ENCODE measurements at regions not wholly inside any gene's neighbourhood (a gene's known extent, or its start where the extent isn't known, plus 50 kb on each side); places are given as distances from the start of the nearest gene placed in this dataset.

DNA sequence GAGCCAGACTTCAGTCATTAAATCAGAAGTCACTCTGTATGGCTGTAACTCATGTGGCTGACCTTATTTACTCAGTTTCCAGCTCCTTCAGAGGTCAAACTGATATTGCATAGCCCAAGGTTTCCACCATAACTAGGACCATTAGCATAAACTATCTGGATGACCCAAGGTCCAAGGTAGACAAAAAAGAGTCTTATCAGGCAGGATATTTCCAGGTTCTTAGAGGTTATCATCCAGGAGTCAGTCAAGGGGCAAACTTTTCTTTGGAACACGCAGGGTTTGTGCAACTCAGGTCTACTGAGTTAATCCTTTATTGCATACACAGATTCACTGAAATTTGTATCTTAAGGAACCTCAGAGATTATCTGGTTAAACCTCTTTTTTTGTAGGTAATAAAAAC, 66.5 kb downstream of the AVPR1A start:
- DNase-seq (ENCODE audit: low spot score) = no peak
- H3F3A ChIP-seq (ENCODE audit: low read depth) = no peaks in the 10 kb centered on the region
- H4K20me1 ChIP-seq (ENCODE audit: low read depth) = no peaks in the 10 kb centered on the region
- Mint-ChIP-seq H3K4me1 (peaks cover 13% of the 10 kb centered on the region), H3K4me3 (no peak overlapping the region), H3K36me3 (no peaks in the 10 kb centered on the region), H3K9me3 (peaks cover 5% of the 10 kb centered on the region), H3K27ac (no peak overlapping the region), H3K27me3 (ENCODE audit: insufficient read depth, low read depth) (peaks cover 3% of the 10 kb centered on the region)
- no peak overlapping the region for H3K9ac ChIP-seq
- H3K4me3 ChIP-seq = no peak overlapping the region
- H3K4me1 ChIP-seq = peaks cover 9% of the 10 kb centered on the region
- no peaks in the 10 kb centered on the region for H3K9me3 ChIP-seq (ENCODE audit: low read depth)
- TF ChIP-seq EZH2 (IDR thresholded peaks at IDR 0.05) = no peak
- TF ChIP-seq, protein P1, sequence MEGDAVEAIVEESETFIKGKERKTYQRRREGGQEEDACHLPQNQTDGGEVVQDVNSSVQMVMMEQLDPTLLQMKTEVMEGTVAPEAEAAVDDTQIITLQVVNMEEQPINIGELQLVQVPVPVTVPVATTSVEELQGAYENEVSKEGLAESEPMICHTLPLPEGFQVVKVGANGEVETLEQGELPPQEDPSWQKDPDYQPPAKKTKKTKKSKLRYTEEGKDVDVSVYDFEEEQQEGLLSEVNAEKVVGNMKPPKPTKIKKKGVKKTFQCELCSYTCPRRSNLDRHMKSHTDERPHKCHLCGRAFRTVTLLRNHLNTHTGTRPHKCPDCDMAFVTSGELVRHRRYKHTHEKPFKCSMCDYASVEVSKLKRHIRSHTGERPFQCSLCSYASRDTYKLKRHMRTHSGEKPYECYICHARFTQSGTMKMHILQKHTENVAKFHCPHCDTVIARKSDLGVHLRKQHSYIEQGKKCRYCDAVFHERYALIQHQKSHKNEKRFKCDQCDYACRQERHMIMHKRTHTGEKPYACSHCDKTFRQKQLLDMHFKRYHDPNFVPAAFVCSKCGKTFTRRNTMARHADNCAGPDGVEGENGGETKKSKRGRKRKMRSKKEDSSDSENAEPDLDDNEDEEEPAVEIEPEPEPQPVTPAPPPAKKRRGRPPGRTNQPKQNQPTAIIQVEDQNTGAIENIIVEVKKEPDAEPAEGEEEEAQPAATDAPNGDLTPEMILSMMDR (IDR thresholded peaks at IDR 0.05) = no peak
- TF ChIP-seq EZH2phosphoT487 (IDR thresholded peaks at IDR 0.05) = no peak
- no peaks in the 10 kb centered on the region for H3K79me2 ChIP-seq (ENCODE audit: low read depth)
- H3K4me2 ChIP-seq = peak overlapping the region; percentile 9
- no peak overlapping the region for H3K27ac ChIP-seq
- H3K27me3 ChIP-seq = no peaks in the 10 kb centered on the region
- H3K36me3 ChIP-seq = no peaks in the 10 kb centered on the region
- no peak overlapping the region for H2AFZ ChIP-seq (replicated peaks)

DNA sequence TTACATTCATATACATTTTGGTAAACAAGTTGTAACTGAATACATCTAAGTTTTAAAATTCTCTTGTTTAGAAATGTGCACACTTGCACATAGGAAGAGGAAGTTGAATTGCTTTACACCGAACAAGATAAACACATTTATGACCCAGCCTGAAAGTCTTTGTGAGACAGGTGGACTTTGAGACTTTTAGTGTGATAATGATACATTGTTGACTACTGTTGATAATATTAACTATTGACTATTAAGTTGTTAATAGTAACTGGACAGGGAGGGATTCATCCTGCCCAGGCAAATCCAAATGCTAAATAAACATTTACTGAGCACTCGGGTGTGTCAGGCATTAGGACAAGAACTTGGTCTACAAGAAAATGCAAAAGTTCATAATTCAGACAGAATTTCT, 68.0 kb downstream of the AVPR1A start:
- Mint-ChIP-seq H3K4me1 (peaks cover 21% of the 10 kb centered on the region), H3K9me3 (peaks cover under 1% of the 10 kb centered on the region), H3K36me3 (no peaks in the 10 kb centered on the region), H3K27me3 (ENCODE audit: insufficient read depth, low read depth) (no peaks in the 10 kb centered on the region), H3K4me3 (no peak overlapping the region), H3K27ac (no peak overlapping the region)
- H3K27ac ChIP-seq = no peak overlapping the region
- H3K27me3 ChIP-seq = no peaks in the 10 kb centered on the region
- H3K4me3 ChIP-seq = no peak overlapping the region
- H3K9me3 ChIP-seq (ENCODE audit: low read depth) = no peaks in the 10 kb centered on the region
- DNase-seq (ENCODE audit: low spot score) = no peak
- no peaks in the 10 kb centered on the region for H3F3A ChIP-seq (ENCODE audit: low read depth)
- no peak overlapping the region for H3K9ac ChIP-seq
- H3K4me1 ChIP-seq = peaks cover 16% of the 10 kb centered on the region
- H4K20me1 ChIP-seq (ENCODE audit: low read depth) = no peaks in the 10 kb centered on the region
- no peaks in the 10 kb centered on the region for H3K79me2 ChIP-seq (ENCODE audit: low read depth)
- no peaks in the 10 kb centered on the region for H3K36me3 ChIP-seq
- TF ChIP-seq, protein P1 (IDR thresholded peaks at IDR 0.05) = no peak
- TF ChIP-seq EZH2 (IDR thresholded peaks at IDR 0.05) = no peak
- no peak for TF ChIP-seq EZH2phosphoT487 (IDR thresholded peaks at IDR 0.05)
- H2AFZ ChIP-seq (replicated peaks) = no peak overlapping the region
- H3K4me2 ChIP-seq = no peak overlapping the region

DNA sequence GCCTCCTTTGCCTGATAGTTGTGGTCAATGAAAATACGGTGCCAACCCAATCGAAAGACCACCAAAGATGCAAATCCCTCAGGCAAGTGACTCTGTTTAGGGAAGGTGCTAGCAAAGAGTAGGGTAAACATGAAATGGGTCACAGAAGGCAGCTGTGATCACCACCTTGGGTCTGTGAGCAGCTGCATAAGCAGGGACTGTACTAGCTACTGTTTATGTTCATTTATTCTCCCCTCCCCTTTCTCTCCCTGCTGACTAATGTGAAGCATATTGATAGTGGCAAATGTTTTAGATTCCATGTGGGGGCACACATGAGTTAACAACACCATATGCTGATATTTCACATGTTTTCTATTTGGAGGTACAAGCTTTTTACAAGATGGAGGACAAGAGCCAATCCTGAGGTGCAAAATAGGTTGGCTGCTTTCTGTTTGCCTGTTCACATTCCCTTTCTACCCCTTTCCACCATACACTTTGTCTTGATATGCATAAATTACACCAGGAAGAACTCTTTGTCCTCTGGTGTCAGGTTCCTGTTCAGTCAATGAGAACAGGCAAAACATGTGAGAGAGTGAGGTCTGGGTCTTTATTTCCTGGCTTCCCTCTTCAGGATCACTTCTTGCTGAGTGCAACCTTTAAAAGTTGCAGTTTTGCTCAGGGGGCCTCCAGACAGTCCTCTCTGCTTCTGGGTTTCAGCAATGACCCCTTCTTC, 71.1 kb downstream of the AVPR1A start:
- H3K36me3 ChIP-seq = no peaks in the 10 kb centered on the region
- Mint-ChIP-seq H3K4me3 (no peak overlapping the region), H3K36me3 (no peaks in the 10 kb centered on the region), H3K27me3 (ENCODE audit: insufficient read depth, low read depth) (no peaks in the 10 kb centered on the region), H3K27ac (no peak overlapping the region), H3K4me1 (peaks cover 17% of the 10 kb centered on the region), H3K9me3 (no peaks in the 10 kb centered on the region)
- H3K4me3 ChIP-seq = no peak overlapping the region
- H3K27me3 ChIP-seq = no peaks in the 10 kb centered on the region
- TF ChIP-seq, protein P1 (IDR thresholded peaks at IDR 0.05) = no peak
- TF ChIP-seq EZH2phosphoT487 (IDR thresholded peaks at IDR 0.05) (no peak), EZH2 (IDR thresholded peaks at IDR 0.05) (no peak)
- no peaks in the 10 kb centered on the region for H3K79me2 ChIP-seq (ENCODE audit: low read depth)
- no peak overlapping the region for H3K9ac ChIP-seq
- no peak overlapping the region for H3K4me2 ChIP-seq
- no peak for DNase-seq (ENCODE audit: low spot score)
- no peak overlapping the region for H3K27ac ChIP-seq
- H3K4me1 ChIP-seq = peaks cover 11% of the 10 kb centered on the region
- no peaks in the 10 kb centered on the region for H3F3A ChIP-seq (ENCODE audit: low read depth)
- peak overlapping the region; percentile 82 for H2AFZ ChIP-seq (replicated peaks)
- H4K20me1 ChIP-seq (ENCODE audit: low read depth) = no peaks in the 10 kb centered on the region
- no peaks in the 10 kb centered on the region for H3K9me3 ChIP-seq (ENCODE audit: low read depth)
